Keratinocyte (primary cell): ENCODE measurements at regions not wholly inside any gene's neighbourhood (a gene's known extent, or its start where the extent isn't known, plus 50 kb on each side); places are given as distances from the start of the nearest gene placed in this dataset.

Source experiments
- DNase-seq: peaks from one replicate; pipeline ENCODE4 v3.0.0-alpha.2; 2011; ENCODE audit warnings: low read depth, missing footprints, low spot score
- FAIRE-seq: peaks from 2 replicates; lab custom pipeline; 2011; peaks lifted over from hg19 to GRCh38; lab: Jason Lieb, UNC
- H2AFZ ChIP-seq: 2 replicates; pipeline ENCODE4 v1.6.0; 2012; ENCODE audit warnings: low read length, control low read depth, inconsistent platforms; ENCODE audit not compliant: control insufficient read depth
- H3K27ac ChIP-seq: 2 replicates; pipeline ENCODE4 v1.5.1; 2011; ENCODE audit warnings: low read length; ENCODE audit not compliant: control insufficient read depth, insufficient read depth
- H3K27me3 ChIP-seq: 3 replicates; pipeline ENCODE4 v1.6.0; 2011; ENCODE audit warnings: low read length; ENCODE audit not compliant: control insufficient read depth, insufficient read depth; ENCODE audit errors: extremely low read depth
- H3K36me3 ChIP-seq, 2 experiments: 2 replicates in 1 of 2; 3 replicates in 1 of 2; pipeline ENCODE4 v1.5.1; 2011; ENCODE audit warnings: low read length in 2 of 2, mild to moderate bottlenecking in 1 of 2; ENCODE audit not compliant: control insufficient read depth in 2 of 2, insufficient read depth in 2 of 2; ENCODE audit errors: extremely low read depth in 1 of 2
- H3K4me1 ChIP-seq: 3 replicates; pipeline ENCODE4 v1.5.1; 2011; ENCODE audit warnings: low read length; ENCODE audit not compliant: control insufficient read depth, insufficient read depth; ENCODE audit errors: extremely low read depth
- H3K4me2 ChIP-seq: 3 replicates; pipeline ENCODE4 v1.6.0; 2011; ENCODE audit warnings: low read depth, low read length; ENCODE audit not compliant: control insufficient read depth, insufficient read depth; ENCODE audit errors: extremely low read depth
- H3K4me3 ChIP-seq, 3 experiments: fragments of 200-600 bp in 1 of 3; sonication (generic) in 1 of 3; 2 replicates in 2 of 3; 3 replicates in 1 of 3; pipeline ENCODE4 v1.5.1; 2011 to 2016; ENCODE audit warnings: low read length in 3 of 3, mild to moderate bottlenecking in 3 of 3, control low read depth in 2 of 3, inconsistent platforms in 1 of 3, low read depth in 1 of 3, mixed read lengths in 1 of 3, mixed run types in 1 of 3, moderate library complexity in 1 of 3; ENCODE audit not compliant: control insufficient read depth in 2 of 3, insufficient read depth in 2 of 3; ENCODE audit errors: extremely low read depth in 1 of 3
- H3K79me2 ChIP-seq: 2 replicates; pipeline ENCODE4 v1.6.0; 2012; ENCODE audit warnings: low read length; ENCODE audit not compliant: control insufficient read depth, insufficient read depth
- H3K9ac ChIP-seq: 3 replicates; pipeline ENCODE4 v1.6.0; 2011; ENCODE audit warnings: low read length; ENCODE audit not compliant: control insufficient read depth, insufficient read depth; ENCODE audit errors: extremely low read depth
- H3K9me1 ChIP-seq: 3 replicates; pipeline ENCODE4 v1.6.0; 2011; ENCODE audit warnings: low read length; ENCODE audit not compliant: control insufficient read depth, insufficient read depth; ENCODE audit errors: extremely low read depth
- H3K9me3 ChIP-seq: 2 replicates; pipeline ENCODE4 v1.5.1; 2012; ENCODE audit warnings: low read depth, low read length; ENCODE audit not compliant: control insufficient read depth
- H4K20me1 ChIP-seq: 3 replicates; pipeline ENCODE4 v1.6.0; 2011; ENCODE audit warnings: low read length; ENCODE audit not compliant: control insufficient read depth, insufficient read depth; ENCODE audit errors: extremely low read depth
- CTCF ChIP-seq, 3 experiments: IDR thresholded peaks in 1 of 3; conservative IDR thresholded peaks in 1 of 3; optimal IDR thresholded peaks in 1 of 3; 2 replicates in 2 of 3; 3 replicates in 1 of 3; pipeline versions ENCODE3 to v1.5.1; 2011; ENCODE audit warnings: low read length in 3 of 3, mild to moderate bottlenecking in 3 of 3, moderate library complexity in 2 of 3, control low read depth in 1 of 3, inconsistent platforms in 1 of 3; ENCODE audit not compliant: insufficient read depth in 2 of 3; ENCODE audit errors: extremely low read depth in 1 of 3
- EZH2 ChIP-seq: IDR thresholded peaks from one replicate; pipeline ENCODE4 v1.6.1; 2012; ENCODE audit warnings: inconsistent platforms, mild to moderate bottlenecking, low read length, moderate library complexity
- dilution Hi-C: fragments of 300-500 bp; cut with MboI; formaldehyde crosslinking; loops from one replicate; pipeline ENCODE4 v1.7.0; 2020; ENCODE audit warnings: low sequenced_read_pairs; ENCODE audit not compliant: extremely low pct_ligation_motif_present

- dilution Hi-C loops: no loop called here
- Histone ChIP-seq H2AFZ (no peak overlapping the region), H3K27me3 (no peaks in the 10 kb centered on the region), H3K36me3 (no peaks in the 10 kb centered on the region), H3K79me2 (no peaks in the 10 kb centered on the region), H4K20me1 (no peaks in the 10 kb centered on the region), H3K4me3 (no peak overlapping the region), H3K9ac (no peak overlapping the region), H3K9me1 (no peaks in the 10 kb centered on the region), H3K4me2 (no peak overlapping the region), H3K27ac (no peak overlapping the region), H3K9me3 (no peaks in the 10 kb centered on the region), H3K4me1 (no peaks in the 10 kb centered on the region)
- no peak for TF ChIP-seq EZH2
- no peak for TF ChIP-seq CTCF (optimal IDR thresholded peaks at IDR 0.05 in 1 of 3, IDR thresholded peaks at IDR 0.05 in 1 of 3, conservative IDR thresholded peaks at IDR 0.05 in 1 of 3; ENCODE audit: extremely low read depth in 1 of 3, insufficient read depth in 2 of 3, low read length in 3 of 3)
- FAIRE-seq (no peak), DNase-seq (no peak)
These were observed 448.2 kb downstream of the SEMA3D start for GRCh38 chr7:84738583-84739150.

GRCh38 chr7:84735677-84736076 lies 451.2 kb downstream of the SEMA3D start:
- Histone ChIP-seq H3K9me1 (no peaks in the 10 kb centered on the region), H3K27ac (no peak overlapping the region), H3K79me2 (no peaks in the 10 kb centered on the region), H2AFZ (no peak overlapping the region), H4K20me1 (no peaks in the 10 kb centered on the region), H3K4me3 (no peak overlapping the region), H3K36me3 (no peaks in the 10 kb centered on the region), H3K4me1 (no peaks in the 10 kb centered on the region), H3K27me3 (no peaks in the 10 kb centered on the region), H3K4me2 (no peak overlapping the region), H3K9ac (no peak overlapping the region), H3K9me3 (no peaks in the 10 kb centered on the region)
- TF ChIP-seq EZH2: no peak
- TF ChIP-seq CTCF (optimal IDR thresholded peaks at IDR 0.05 in 1 of 3, IDR thresholded peaks at IDR 0.05 in 1 of 3, conservative IDR thresholded peaks at IDR 0.05 in 1 of 3; ENCODE audit: extremely low read depth in 1 of 3, insufficient read depth in 2 of 3, low read length in 3 of 3): no peak
- no peak for FAIRE-seq
- no peak for DNase-seq
- dilution Hi-C loops: no loop called here
